Inferior parietal cortex (tissue), 1 donor: ENCODE measurements at regions not wholly inside any gene's neighbourhood (a gene's known extent, or its start where the extent isn't known, plus 50 kb on each side); places are given as distances from the start of the nearest gene placed in this dataset.

ENCODE experiments used
- DNase-seq: peaks from one replicate; pipeline ENCODE4 v3.0.0-alpha.2; 2016; ENCODE audit errors: extremely low spot score

DNA sequence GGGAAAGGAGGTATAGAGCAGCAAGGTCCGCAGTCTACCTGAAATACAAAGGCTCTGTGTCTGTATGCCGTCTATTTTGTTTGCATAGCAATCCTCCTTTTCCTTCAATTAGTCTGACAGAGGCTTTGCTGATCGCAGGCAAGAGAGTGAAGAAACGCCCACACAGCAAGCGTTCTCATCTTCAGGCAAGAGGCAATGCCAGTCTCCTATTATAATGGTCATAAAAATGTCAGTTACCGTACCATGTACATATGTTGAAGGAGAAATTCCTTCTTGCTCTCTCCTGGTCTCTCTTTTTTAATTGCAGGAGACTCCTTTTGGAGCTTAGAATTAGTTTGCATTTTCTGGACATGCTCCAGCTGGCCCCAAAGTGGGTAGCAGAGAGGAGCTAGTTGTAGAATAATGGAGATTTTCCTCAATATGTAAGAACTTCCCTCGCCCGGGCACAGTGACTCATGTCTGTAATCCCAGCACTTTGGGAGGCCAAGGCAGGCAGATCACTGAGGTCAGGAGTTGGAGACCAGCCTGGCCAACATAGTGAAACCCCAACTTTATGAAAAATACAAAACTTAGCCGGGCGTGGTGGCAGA lies 139.5 kb downstream of the PFKFB3 start:
- DNase-seq, result no peak

DNA sequence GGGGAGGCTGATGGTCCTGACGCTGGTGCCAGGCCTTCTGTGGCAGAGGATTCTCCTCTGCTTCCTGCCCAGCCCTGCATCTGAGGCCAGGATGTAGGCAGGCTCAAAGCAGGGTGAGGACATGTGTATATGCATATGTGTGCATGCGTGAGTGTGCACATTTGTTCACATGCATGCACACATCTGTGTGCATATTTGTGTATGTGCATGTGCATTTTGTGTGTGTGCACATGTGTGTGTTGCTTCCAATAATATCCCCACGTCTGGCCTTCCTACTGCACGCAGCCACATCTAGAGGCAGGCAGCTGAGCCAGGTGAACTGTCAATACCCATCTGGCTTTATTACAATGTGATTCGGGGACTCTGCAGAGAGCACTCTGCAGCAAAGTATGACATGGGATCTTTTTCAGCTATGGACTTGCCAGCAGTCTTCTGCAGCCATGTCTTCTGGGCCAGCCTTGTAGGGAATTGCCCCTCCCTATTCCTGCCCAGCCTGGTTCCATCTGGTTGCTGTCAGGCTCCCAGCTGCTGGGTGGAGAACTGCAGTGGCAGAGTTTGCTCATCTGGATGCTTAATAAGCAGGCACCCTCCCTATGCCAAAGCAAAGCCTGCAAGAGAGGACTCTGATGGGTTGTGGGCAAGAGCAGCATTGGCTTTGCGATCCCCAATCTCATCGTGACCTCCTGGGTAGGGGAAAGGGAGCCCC lies 140.7 kb downstream of the PFKFB3 start:
- DNase-seq, result no peak

- no peak for DNase-seq
Measured at GRCh38 chr10:6345404-6345803, 142.7 kb downstream of the PFKFB3 start.

DNA sequence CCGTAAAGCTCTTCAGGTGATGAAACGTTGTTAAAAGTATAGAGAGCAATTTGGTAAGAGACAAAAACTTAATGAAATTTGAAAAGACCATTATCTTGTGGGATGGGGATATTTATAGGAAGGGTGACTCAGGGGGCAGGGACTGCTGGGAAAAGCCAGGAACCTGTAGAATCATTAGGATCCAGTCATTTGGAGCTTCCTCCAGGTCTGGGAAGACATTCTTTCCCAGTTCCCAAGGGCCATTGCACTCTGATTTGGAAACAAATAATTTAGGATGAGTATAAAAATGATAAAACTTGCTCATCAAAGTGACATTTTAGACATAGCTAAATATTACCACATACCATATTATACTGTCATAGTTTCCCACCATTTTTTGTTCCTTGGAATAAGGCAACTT lies 143.9 kb downstream of the PFKFB3 start:
- no peak for DNase-seq

GRCh38 chr10:6347391-6347951 lies 144.7 kb downstream of the PFKFB3 start:
- peak; percentile 47 for DNase-seq

- peak; percentile 42 for DNase-seq
Measured at GRCh38 chr10:6348096-6348874, 145.6 kb downstream of the PFKFB3 start.

DNA sequence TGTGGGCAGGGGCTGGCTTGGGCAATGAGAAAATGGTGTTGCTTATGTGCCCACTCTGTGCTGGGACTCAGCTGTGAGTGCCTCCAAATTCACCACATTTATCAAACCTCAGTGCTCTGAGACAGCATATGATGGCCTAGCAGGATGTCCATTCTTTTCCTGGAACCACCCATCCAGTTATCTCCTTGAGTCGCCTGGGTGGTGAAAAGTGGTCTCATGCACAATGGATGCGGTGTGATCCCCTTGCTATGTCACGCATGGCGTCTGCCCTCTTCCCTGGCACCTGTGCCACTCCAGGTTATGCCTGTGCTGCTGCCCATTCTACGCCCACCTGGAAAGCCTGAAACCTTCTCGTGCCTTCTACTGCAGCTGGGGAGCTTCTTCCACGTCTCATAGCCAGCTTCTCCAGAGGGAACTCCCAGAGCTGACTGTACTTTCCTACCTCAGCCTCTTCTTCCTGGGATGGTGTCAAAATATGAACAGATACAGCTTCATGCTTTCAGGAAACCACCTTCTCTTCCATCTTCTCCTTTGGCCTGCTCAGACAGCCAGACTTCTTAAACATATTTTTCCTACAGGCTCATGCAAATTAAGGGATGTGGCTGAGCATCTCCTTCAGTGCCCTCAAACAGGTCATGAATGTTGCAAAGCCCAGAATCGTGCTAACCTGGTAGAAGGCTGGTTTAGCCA lies 147.3 kb downstream of the PFKFB3 start:
- no peak for DNase-seq

DNA sequence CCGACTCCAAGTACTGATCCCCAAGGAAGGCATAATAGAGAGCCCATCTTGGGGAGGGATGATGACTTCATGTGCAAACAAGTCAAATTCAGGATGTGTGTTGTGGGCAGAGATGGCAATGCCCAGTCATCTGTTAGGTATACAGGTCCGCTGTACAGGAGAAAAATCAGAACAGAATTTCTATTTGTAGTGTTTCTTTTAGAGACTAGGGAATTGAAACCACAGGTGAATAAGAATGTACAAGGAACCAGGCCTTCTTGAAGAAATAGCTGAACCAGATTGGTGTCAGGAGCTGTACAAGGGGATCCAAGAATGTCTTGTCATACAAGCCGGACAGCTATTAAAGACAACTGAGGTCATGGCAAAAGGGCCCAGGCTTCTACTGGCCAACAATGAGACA lies 147.9 kb downstream of the PFKFB3 start:
- no peak for DNase-seq

- no peak for DNase-seq
Measured at GRCh38 chr10:6351495-6351894, 148.8 kb downstream of the PFKFB3 start.

DNA sequence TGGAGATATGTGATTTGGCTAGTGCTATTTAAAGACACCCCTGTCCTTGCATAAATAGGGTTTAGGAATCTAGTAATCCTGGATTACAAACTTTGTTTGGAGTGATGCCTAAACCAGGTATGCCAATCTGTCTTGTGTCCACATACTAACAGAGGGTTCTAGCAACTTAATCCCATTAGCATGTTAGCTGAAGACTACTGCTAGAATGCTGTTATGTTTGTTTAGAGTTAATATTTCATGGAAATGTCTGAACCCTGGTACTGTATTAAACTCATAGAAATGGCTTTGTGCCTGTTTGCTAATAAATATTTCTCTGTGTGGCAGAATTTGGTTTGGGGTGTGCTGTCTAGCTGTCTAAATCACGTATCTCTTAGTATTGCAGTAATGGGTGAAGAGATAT lies 150.8 kb downstream of the PFKFB3 start:
- no peak for DNase-seq

DNA sequence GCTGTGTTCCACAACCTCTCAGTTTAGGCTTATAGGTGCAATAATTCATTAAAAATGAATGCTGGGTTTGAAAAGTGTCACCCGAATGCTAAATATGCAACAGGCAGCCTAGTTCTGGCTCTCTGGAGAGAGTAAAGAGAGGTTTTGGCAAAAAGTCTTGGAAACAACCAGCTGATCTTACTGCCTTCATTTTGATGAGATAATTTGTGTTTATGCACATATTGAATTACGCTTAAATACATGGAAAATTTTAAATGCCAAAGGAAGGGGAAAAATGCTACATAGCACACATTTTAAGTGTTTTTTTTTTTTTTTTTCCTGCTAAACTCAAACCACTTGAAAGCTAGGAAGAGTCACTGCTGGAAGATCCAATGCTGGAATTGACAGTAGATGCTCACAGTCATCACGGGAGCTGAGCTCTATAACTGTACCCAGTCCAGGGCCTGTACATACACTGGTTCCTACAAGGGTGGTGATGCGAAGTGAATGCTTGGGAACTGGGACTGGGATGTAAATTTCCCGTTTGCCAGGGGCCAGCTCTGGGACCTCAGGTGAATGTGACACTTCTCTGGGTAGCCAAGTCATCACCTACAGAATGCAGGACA lies 151.5 kb downstream of the PFKFB3 start:
- DNase-seq, result no peak

GRCh38 chr10:6356280-6356793 lies 153.6 kb downstream of the PFKFB3 start:
- DNase-seq, result no peak

- no peak for DNase-seq
Measured at GRCh38 chr10:6361869-6362268, 159.1 kb downstream of the PFKFB3 start.

- no peak for DNase-seq
Measured at GRCh38 chr10:6362879-6363278, 160.1 kb downstream of the PFKFB3 start.

DNA sequence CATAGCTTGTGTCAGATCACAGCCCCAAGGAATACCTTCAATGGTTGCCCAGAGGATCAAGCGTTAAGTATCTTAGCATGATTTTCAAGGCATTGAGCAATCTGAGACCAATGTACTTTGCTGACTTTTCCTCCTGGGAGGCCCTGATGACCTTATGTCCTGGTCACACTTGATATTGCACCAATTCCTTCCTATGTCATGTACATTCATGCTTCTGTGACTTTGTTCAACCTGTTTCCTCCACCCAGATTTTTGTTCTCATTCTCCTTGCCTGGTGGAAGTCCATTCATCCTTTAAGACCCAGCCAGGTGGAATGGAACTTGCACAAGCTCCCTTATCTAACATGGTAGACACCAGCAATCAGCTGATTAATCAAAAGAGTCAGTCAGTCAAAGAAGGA lies 160.8 kb downstream of the PFKFB3 start:
- DNase-seq, result no peak

DNA sequence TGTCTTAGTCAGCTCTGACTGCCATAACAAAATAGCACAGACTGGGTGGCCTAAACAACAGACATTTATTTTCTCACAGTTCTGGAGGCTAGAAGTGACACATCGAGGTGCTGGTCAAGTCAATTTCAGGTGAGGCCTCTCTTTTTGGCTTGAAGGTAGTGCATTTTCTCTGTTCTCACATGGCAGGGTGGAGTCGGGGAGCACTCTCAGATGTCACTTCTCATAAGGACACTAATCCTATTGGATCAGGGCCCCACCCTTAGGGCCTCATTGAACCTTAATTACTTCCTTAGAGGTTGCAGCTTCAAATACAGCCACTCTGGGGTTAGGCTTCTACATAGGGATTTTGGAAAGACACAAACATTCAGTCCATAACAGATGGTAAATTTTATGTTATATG lies 161.6 kb downstream of the PFKFB3 start:
- no peak for DNase-seq

DNA sequence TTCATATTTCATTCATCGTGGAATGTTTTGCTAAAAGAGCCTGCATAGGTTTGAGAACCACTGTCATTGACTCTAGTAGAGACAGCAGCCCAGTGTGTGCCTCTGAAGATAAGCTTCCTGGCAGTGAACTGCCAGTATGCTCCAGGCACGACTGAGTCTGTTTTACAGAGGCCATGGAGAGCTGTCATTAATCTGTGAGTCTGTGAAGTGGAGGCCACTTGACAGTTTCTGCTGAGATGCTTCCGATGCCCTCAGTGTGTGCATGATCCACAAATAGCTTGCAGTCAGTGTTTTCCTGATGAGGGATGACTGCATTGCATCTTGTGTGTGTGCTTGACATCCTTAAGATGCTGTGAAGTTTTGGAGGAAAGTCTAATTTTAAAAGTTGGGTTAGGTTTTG lies 162.2 kb downstream of the PFKFB3 start:
- DNase-seq, result no peak

GRCh38 chr10:6365384-6365783 lies 162.7 kb downstream of the PFKFB3 start:
- DNase-seq, result no peak
